ENCODE measurements at regions not wholly inside any gene's neighbourhood (a gene's known extent, or its start where the extent isn't known, plus 50 kb on each side); places are given as distances from the start of the nearest gene placed in this dataset.
"Not testable (repeated sequence)": the region's sequence is repeated elsewhere in the genome, so short reads cannot be mapped to it uniquely, and the experiment has no call there.

- no peak overlapping the region for H3K27ac ChIP-seq (replicated peaks)
- no peak overlapping the region for H3K4me3 ChIP-seq
- no peaks in the 10 kb centered on the region for H3K9me3 ChIP-seq (replicated peaks)
- DNase-seq, result no peak
- H3K27me3 ChIP-seq (ENCODE audit: low read depth), result peaks cover 15% of the 10 kb centered on the region
- H3K4me1 ChIP-seq, result no peaks in the 10 kb centered on the region
- TF ChIP-seq CTCF (IDR thresholded peaks at IDR 0.05; ENCODE audit: borderline replicate concordance), result no peak
- intact Hi-C loops (cut with micrococcal nuclease), result no loop called here
- no peaks in the 10 kb centered on the region for H3K36me3 ChIP-seq
Observed at GRCh38 chr7:142437741-142438140, 179.9 kb upstream of the PRSS58 start.

GRCh38 chr7:142436601-142437000, 178.7 kb upstream of the PRSS58 start:
- Histone ChIP-seq H3K4me1 (no peaks in the 10 kb centered on the region), H3K9me3 (replicated peaks) (no peaks in the 10 kb centered on the region), H3K36me3 (no peaks in the 10 kb centered on the region), H3K4me3 (no peak overlapping the region), H3K27ac (replicated peaks) (no peak overlapping the region), H3K27me3 (ENCODE audit: low read depth) (peaks cover 15% of the 10 kb centered on the region)
- intact Hi-C loops (cut with micrococcal nuclease), result no loop called here
- TF ChIP-seq CTCF (IDR thresholded peaks at IDR 0.05; ENCODE audit: borderline replicate concordance), result no peak
- DNase-seq, result no peak

GRCh38 chr7:142435606-142436005, 177.7 kb upstream of the PRSS58 start:
- intact Hi-C loops (cut with micrococcal nuclease); H3K36me3 ChIP-seq; H3K4me1 ChIP-seq; DNase-seq; H3K9me3 ChIP-seq (replicated peaks); H3K27ac ChIP-seq (replicated peaks); H3K4me3 ChIP-seq: not testable (repeated sequence)
- peaks cover 15% of the 10 kb centered on the region for H3K27me3 ChIP-seq (ENCODE audit: low read depth)

GRCh38 chr7:142434666-142435167, 176.9 kb upstream of the PRSS58 start:
- peaks cover 15% of the 10 kb centered on the region for H3K27me3 ChIP-seq (ENCODE audit: low read depth)
- DNase-seq, result no peak
- no peak overlapping the region for H3K4me3 ChIP-seq
- no peaks in the 10 kb centered on the region for H3K4me1 ChIP-seq
- no peaks in the 10 kb centered on the region for H3K9me3 ChIP-seq (replicated peaks)
- no peak overlapping the region for H3K27ac ChIP-seq (replicated peaks)
- intact Hi-C loops (cut with micrococcal nuclease), result no loop called here
- no peak for TF ChIP-seq CTCF (IDR thresholded peaks at IDR 0.05; ENCODE audit: borderline replicate concordance)
- no peaks in the 10 kb centered on the region for H3K36me3 ChIP-seq

GRCh38 chr7:142434133-142434532, 176.3 kb upstream of the PRSS58 start:
- H3K4me1 ChIP-seq; intact Hi-C loops (cut with micrococcal nuclease); H3K27ac ChIP-seq (replicated peaks); DNase-seq; H3K4me3 ChIP-seq; H3K36me3 ChIP-seq; H3K9me3 ChIP-seq (replicated peaks): not testable (repeated sequence)
- peaks cover 10% of the 10 kb centered on the region for H3K27me3 ChIP-seq (ENCODE audit: low read depth)

- no peak overlapping the region for H3K27ac ChIP-seq (replicated peaks)
- intact Hi-C loops (cut with micrococcal nuclease), result no loop called here
- TF ChIP-seq CTCF (IDR thresholded peaks at IDR 0.05; ENCODE audit: borderline replicate concordance), result no peak
Observed at GRCh38 chr7:142432377-142432776, 174.5 kb upstream of the PRSS58 start.

GRCh38 chr7:142431491-142431890, 173.6 kb upstream of the PRSS58 start:
- no peaks in the 10 kb centered on the region for H3K4me1 ChIP-seq
- no peak overlapping the region for H3K4me3 ChIP-seq
- intact Hi-C loops (cut with micrococcal nuclease), result no loop called here

More at GRCh38 chr7:142432377-142432776, 174.5 kb upstream of the PRSS58 start:
- Histone ChIP-seq H3K9me3 (replicated peaks) (no peaks in the 10 kb centered on the region), H3K4me3 (no peak overlapping the region), H3K4me1 (no peaks in the 10 kb centered on the region), H3K27me3 (ENCODE audit: low read depth) (no peaks in the 10 kb centered on the region), H3K36me3 (no peaks in the 10 kb centered on the region)
- DNase-seq, result no peak

More at GRCh38 chr7:142431491-142431890, 173.6 kb upstream of the PRSS58 start:
- DNase-seq, result no peak
- Histone ChIP-seq H3K36me3 (no peaks in the 10 kb centered on the region), H3K27me3 (ENCODE audit: low read depth) (no peaks in the 10 kb centered on the region), H3K27ac (replicated peaks) (no peak overlapping the region), H3K9me3 (replicated peaks) (no peaks in the 10 kb centered on the region)
- TF ChIP-seq CTCF (IDR thresholded peaks at IDR 0.05; ENCODE audit: borderline replicate concordance), result no peak

Measured in left ventricle myocardium inferior (tissue), 1 donor.